GM20431 (cell line): ENCODE measurements at regions not wholly inside any gene's neighbourhood (a gene's known extent, or its start where the extent isn't known, plus 50 kb on each side); places are given as distances from the start of the nearest gene placed in this dataset.

ENCODE experiments used
- in situ Hi-C: fragments of 300-500 bp; cut with MseI, MboI; formaldehyde crosslinking; loops from one replicate; pipeline ENCODE4 v1.15.0; 2020; ENCODE audit warnings: low sequenced_read_pairs; ENCODE audit not compliant: unreplicated experiment

DNA sequence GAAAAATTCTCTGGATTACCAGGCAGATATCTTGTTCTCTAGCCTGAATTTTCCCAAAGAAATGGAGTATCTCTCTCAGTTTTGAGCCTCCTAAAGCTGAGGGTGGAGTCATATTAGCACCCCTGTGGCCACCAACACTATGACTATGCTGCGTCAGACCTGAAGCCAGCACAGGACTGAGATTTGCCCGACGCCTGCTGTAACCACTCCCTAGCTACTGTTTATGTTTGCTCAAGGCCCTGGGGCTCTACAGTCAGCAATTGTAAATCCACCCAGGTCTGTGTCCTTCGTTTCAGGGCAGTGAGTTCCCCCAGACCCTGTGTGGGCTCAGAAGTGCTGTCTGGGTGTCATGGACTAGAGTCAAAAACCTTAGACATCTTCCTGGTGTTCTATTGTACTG is 61.4 kb downstream of the ZXDA start:
- in situ Hi-C loops, result no loop called here

DNA sequence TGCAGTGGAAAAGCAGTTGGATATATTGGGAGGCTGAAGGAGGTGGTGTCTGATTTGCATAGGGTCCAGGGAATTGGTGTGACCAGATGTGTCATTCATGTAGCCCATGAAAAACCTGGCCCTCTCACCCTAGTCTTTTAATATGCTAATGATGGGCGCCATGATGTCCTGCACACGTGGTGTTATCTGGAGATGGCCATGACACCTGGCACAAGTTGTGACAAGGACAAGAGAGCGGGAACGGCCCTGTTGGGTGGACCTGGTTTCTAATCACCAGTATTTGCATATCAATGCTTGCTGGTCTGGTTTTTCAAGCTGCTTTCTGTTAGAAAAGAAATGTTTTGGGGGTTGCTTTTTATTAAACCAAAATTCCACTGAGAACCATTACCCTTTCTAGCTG is 87.4 kb downstream of the ZXDA start:
- in situ Hi-C loops, result loop anchor here (25.0 kb wide), 1 partner anchor 114 kb away; no protein-coding TSS in a partner anchor

DNA sequence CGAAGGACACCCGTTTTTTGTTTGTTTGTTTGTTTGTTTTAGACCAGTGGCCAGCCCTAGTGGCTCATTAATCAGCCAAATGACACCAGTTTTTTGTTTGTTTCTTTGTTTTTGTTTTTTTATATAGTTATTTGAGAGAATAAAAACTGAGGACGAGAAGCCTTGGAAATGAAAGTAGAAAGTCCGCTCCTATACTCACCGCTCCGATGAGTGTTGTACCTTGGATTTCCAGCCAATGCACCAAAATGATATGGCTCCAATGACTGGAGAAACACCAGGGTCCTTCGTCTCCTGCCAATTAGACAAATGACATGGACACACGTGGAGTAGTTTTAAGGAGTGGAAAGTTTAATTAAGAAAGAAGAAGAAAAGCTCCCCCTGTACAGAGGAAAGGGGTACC is 87.9 kb downstream of the ZXDA start:
- in situ Hi-C loops, result loop anchor here (25.0 kb wide), 1 partner anchor 115 kb away; no protein-coding TSS in a partner anchor

DNA sequence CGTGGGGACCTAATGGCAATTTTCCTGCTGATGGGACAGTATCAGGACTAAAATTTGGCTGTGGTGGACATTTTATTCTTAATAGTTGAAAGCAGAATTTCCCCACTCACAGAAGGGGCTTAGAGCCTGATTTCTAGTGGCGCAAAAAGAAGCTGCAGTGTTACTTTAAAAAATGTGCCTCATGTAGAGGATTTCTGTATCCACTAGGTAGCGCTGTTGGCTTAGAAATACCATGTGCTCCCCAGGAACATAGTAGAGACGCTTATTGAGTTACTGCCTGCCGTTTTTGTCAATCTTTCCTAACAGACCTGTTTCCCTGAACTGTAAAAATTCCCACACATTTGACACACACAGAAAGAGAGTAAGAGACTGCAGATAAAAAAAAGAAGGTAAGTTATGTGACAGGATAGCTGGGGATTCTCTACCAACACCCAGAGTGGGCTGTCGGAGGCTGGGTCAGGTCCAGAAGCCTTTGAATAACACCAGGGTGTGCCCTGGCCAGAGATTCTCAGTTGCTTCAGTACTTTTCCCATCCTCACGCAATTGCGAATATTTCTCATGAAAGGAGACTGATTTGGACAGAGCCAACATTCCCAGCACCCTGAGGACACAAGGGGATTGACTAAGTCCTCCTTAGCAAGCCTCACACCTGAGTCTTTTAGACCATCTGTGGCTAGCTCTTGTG is 88.4 kb downstream of the ZXDA start:
- in situ Hi-C loops, result loop anchor here (25.0 kb wide), 1 partner anchor 115 kb away; no protein-coding TSS in a partner anchor

DNA sequence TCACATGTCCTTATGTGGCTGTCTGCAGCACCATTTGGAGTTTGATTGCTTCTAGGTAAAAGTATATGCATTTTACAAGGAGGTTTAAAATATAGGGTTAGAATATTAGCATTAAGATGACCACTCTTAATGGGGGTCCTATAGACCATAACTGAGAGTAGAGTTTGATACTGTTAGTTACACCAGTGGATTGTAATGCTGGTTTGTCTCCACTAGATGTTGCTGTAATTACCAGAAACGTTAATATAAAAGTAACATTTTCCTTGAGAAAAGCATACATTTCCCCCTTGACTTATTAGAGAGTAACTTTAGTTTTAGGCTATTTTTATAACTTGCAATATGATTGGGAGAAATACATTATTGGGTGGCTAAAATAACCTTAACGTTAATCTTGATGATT is 93.0 kb downstream of the ZXDA start:
- in situ Hi-C loops, result loop anchor here (25.0 kb wide), 1 partner anchor 120 kb away; no protein-coding TSS in a partner anchor

DNA sequence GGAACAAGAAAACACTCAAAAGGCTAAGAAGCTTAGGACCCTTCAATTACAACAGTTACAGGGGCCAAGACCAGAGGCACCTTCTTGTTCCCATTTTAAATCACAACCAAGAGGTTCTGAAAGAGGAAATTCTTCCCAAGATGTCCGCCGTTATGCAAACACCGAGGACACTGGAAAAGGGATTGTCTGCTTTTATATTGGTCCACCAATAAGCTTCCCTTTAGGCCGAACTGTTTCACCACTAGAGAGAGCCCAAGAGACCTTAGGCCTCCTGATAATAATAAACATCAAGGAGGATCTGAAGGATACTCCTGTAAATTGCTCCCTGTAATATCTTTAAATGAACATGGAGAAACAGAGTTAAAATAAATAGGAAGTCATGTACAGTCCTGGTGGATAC is 92.6 kb upstream of the NLRP2B start:
- in situ Hi-C loops, result no loop called here

DNA sequence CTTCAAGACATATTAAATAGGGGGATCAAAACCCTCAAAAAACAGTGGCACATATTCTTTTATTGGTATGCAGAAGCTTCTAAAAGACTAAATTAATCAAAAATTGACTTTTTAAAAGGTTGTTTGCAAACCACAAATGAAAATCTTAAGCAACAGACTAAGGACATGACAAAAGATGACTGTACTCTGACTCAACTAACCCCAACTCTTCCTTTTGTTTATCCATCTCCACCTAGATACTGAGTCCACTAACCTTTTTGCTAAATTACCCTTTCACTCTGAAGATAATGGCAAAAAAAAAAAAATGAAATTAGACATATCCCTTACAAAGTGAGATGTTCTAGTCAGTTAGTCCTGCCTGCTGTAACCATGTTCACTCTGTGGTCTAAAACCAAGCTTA is 91.6 kb upstream of the NLRP2B start:
- in situ Hi-C loops, result no loop called here

DNA sequence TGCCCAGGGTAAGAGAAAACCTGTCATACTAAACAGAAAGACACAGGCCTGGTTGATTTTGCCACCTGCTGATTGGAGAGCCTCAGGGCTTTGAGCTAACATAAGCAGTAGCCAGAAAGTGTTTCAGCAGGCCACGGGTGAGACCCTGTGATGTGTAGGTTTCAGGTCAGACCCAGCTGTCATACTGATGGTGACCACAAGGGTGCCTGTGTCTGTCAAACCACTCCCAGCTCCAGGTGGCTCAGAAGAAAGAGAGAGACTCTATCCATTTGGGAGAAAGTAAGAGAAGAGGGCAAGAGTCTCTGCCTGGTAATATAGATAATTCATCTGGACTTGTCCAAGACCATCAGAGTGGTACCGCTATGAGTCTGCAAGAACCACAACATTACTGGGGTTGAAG is 72.8 kb upstream of the NLRP2B start:
- in situ Hi-C loops, result no loop called here

DNA sequence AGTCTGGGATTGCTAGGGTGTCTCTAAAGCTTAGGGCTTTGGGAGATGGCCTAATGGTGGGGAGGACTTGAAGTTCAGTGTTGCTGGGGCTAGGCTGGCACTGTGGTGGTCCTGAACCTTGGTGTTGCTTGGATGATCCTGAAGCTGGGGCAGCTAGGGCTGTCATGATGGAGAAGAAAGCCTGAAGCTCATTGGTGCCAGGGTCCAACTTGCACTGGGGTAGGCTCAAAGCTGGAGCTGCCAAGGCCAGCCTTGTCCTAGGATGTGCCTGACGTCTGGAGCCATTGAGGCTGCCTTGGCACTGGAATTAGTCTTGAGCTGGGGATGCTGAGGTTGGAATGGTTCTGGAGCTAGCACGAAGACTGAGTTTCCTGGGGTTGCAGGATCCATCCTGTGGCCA is 61.0 kb upstream of the NLRP2B start:
- in situ Hi-C loops, result no loop called here

DNA sequence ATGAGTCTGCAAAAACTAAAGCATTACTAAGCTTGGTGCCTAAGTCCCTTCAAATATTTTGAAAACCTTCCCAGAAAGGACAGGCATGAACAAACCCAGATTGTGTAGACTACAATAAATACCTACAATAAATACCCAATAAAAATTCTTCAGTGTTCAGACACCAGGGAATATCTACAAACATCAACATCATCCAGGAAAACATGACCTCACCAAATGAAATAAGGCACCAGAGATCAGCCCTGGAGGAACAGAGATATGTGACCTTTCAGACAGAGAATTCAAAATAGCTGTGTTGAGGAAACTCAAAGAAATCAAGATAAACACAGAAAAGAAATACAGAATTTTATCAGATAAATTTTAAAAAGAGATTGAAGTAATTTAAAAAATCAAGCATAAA is 57.8 kb upstream of the NLRP2B start:
- in situ Hi-C loops, result no loop called here
